Fibroblast of the conjunctiva (primary cell): ENCODE measurements at regions not wholly inside any gene's neighbourhood (a gene's known extent, or its start where the extent isn't known, plus 50 kb on each side); places are given as distances from the start of the nearest gene placed in this dataset.

Experiments used
- DNase-seq: peaks from one replicate; pipeline ENCODE4 v3.0.0-alpha.2; 2010; ENCODE audit warnings: low read depth

GRCh38 chr12:58530742-58531062, 389.6 kb downstream of the LRIG3 start:
- peak; percentile 27 for DNase-seq

GRCh38 chr12:58532855-58533608, 387.3 kb downstream of the LRIG3 start:
- DNase-seq = no peak

GRCh38 chr12:58533652-58534051, 386.7 kb downstream of the LRIG3 start:
- DNase-seq = no peak

- peak; percentile 75 for DNase-seq
Measured at GRCh38 chr12:58537278-58537677, 383.0 kb downstream of the LRIG3 start.

GRCh38 chr12:58539295-58539694, 381.0 kb downstream of the LRIG3 start:
- no peak for DNase-seq

GRCh38 chr12:58540480-58541299, 379.6 kb downstream of the LRIG3 start:
- DNase-seq = peak; percentile 90

- no peak for DNase-seq
Measured at GRCh38 chr12:58541300-58541690, 379.0 kb downstream of the LRIG3 start.

GRCh38 chr12:58544281-58544680, 376.0 kb downstream of the LRIG3 start:
- no peak for DNase-seq

GRCh38 chr12:58547217-58547616, 373.1 kb downstream of the LRIG3 start:
- DNase-seq = no peak

- no peak for DNase-seq
Measured at GRCh38 chr12:58548801-58549200, 371.5 kb downstream of the LRIG3 start.

- no peak for DNase-seq
Measured at GRCh38 chr12:58554522-58555157, 365.7 kb downstream of the LRIG3 start.

GRCh38 chr12:58557171-58557570, 363.1 kb downstream of the LRIG3 start:
- no peak for DNase-seq

GRCh38 chr12:58557661-58558060, 362.6 kb downstream of the LRIG3 start:
- no peak for DNase-seq

GRCh38 chr12:58563621-58564020, 356.7 kb downstream of the LRIG3 start:
- DNase-seq = no peak

GRCh38 chr12:58564721-58565120, 355.6 kb downstream of the LRIG3 start:
- DNase-seq = no peak

GRCh38 chr12:58566599-58566998, 353.7 kb downstream of the LRIG3 start:
- DNase-seq = peak; percentile 76

GRCh38 chr12:58567189-58567588, 353.1 kb downstream of the LRIG3 start:
- no peak for DNase-seq

GRCh38 chr12:58570411-58570810, 349.9 kb downstream of the LRIG3 start:
- DNase-seq = no peak

GRCh38 chr12:58575256-58575655, 345.0 kb downstream of the LRIG3 start:
- no peak for DNase-seq

- DNase-seq = no peak
Measured at GRCh38 chr12:58576081-58576480, 344.2 kb downstream of the LRIG3 start.

- DNase-seq = no peak
Measured at GRCh38 chr12:58576916-58577315, 343.4 kb downstream of the LRIG3 start.

- no peak for DNase-seq
Measured at GRCh38 chr12:58580095-58580494, 340.2 kb downstream of the LRIG3 start.

GRCh38 chr12:58583529-58583928, 336.8 kb downstream of the LRIG3 start:
- DNase-seq = no peak
